Subcutaneous abdominal adipose tissue (tissue), 5 donors: ENCODE measurements at regions not wholly inside any gene's neighbourhood (a gene's known extent, or its start where the extent isn't known, plus 50 kb on each side); places are given as distances from the start of the nearest gene placed in this dataset.

Source experiments
- H3K27ac ChIP-seq: one replicate; pipeline ENCODE4 v1.7.0; 2013; ENCODE audit warnings: low read depth, mild to moderate bottlenecking, inconsistent platforms, low read length, moderate library complexity
- H3K27me3 ChIP-seq, 5 donors: one replicate each; pipeline ENCODE4 v1.7.0; 2013; ENCODE audit warnings: low read length in 5 of 5, inconsistent platforms in 1 of 5; ENCODE audit not compliant: control insufficient read depth in 5 of 5, insufficient read depth in 4 of 5
- H3K36me3 ChIP-seq, 5 donors: one replicate each; pipeline ENCODE4 v1.7.0; 2013; ENCODE audit warnings: low read length in 5 of 5; ENCODE audit not compliant: control insufficient read depth in 5 of 5, insufficient read depth in 5 of 5
- H3K4me1 ChIP-seq, 5 donors: one replicate each; pipeline ENCODE4 v1.7.0; 2013; ENCODE audit warnings: low read length in 5 of 5, mild to moderate bottlenecking in 3 of 5, moderate library complexity in 1 of 5; ENCODE audit not compliant: control insufficient read depth in 5 of 5, insufficient read depth in 5 of 5
- H3K4me3 ChIP-seq, 5 donors: one replicate each; pipeline ENCODE4 v1.7.0; 2013; ENCODE audit warnings: low read length in 5 of 5, low read depth in 1 of 5
- H3K9ac ChIP-seq, 5 donors: one replicate each; pipeline ENCODE4 v1.7.0; 2013; ENCODE audit warnings: low read length in 5 of 5, mild to moderate bottlenecking in 4 of 5, moderate library complexity in 3 of 5
- H3K9me3 ChIP-seq, 5 donors: one replicate each; pipeline ENCODE4 v1.7.0; 2013; ENCODE audit warnings: low read length in 5 of 5; ENCODE audit not compliant: control insufficient read depth in 5 of 5
- donor health status: healthy.
- donor health status: healthy.
- donor health status: healthy.
- donor health status: healthy.
- donor health status: healthy.

DNA sequence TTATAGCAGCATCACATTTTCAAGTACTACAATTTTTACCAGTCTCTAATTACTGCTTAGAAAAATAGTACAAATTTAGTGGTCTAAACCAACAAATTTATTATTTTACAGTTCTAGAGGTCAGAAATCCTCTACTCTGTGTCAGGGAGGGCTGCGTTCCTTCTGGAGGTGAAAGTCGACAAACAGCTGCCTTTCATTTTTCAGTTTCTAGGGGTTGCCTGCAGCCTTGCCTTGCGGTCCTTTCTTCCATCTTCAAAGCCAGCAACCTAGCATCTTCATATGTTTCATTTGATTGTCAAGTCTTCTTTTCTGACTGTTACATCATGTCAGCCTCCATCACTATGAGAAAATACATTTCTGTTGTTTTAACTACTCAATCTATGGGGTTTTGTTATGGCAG is 1022.1 kb downstream of the CDH18 start:
- Histone ChIP-seq H3K36me3 (no peaks in the 10 kb centered on the region), H3K27ac (no peak overlapping the region), H3K27me3 (no peaks in the 10 kb centered on the region), H3K4me1 (no peaks in the 10 kb centered on the region), H3K4me3 (no peak overlapping the region), H3K9ac (no peak overlapping the region), H3K9me3 (no peaks in the 10 kb centered on the region)

- no peak overlapping the region for H3K27ac ChIP-seq
- no peaks in the 10 kb centered on the region for H3K36me3 ChIP-seq
- H3K9ac ChIP-seq, result no peak overlapping the region
- H3K4me3 ChIP-seq, result no peak overlapping the region
- no peaks in the 10 kb centered on the region for H3K4me1 ChIP-seq
- H3K27me3 ChIP-seq, result no peaks in the 10 kb centered on the region
- H3K9me3 ChIP-seq, result no peaks in the 10 kb centered on the region
Measured at GRCh38 chr5:18967637-18968036, 1020.4 kb downstream of the CDH18 start.

- Histone ChIP-seq H3K9me3 (no peaks in the 10 kb centered on the region), H3K4me3 (no peak overlapping the region), H3K27ac (no peak overlapping the region), H3K36me3 (no peaks in the 10 kb centered on the region), H3K9ac (no peak overlapping the region), H3K4me1 (no peaks in the 10 kb centered on the region), H3K27me3 (no peaks in the 10 kb centered on the region)
Measured at GRCh38 chr5:18968966-18969365, 1019.0 kb downstream of the CDH18 start.

DNA sequence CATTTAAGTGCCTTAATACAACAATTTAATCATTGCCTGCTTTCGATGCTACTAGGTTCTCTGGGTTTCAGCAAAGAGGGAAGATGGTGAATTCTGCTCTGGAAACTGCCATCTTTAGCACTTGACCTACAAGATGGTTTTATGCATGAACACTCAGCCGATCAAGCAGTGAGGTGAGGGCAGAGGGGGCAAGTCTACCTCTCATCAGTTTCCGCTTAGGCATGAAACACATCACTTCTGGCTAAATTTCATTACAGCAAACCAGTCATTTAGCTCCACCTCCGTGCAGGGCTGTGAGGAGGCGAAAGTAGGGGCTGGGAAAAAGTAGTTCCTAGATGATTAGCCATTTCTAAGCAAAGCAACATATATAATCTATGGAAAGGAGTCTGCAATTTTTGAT is 1018.0 kb downstream of the CDH18 start:
- no peaks in the 10 kb centered on the region for H3K36me3 ChIP-seq
- no peak overlapping the region for H3K4me3 ChIP-seq
- H3K27ac ChIP-seq, result no peak overlapping the region
- no peaks in the 10 kb centered on the region for H3K9me3 ChIP-seq
- no peaks in the 10 kb centered on the region for H3K27me3 ChIP-seq
- no peaks in the 10 kb centered on the region for H3K4me1 ChIP-seq
- no peak overlapping the region for H3K9ac ChIP-seq

GRCh38 chr5:18972177-18972576 is 1015.8 kb downstream of the CDH18 start:
- Histone ChIP-seq H3K4me1 (no peaks in the 10 kb centered on the region), H3K4me3 (no peak overlapping the region), H3K27me3 (no peaks in the 10 kb centered on the region), H3K9me3 (no peaks in the 10 kb centered on the region), H3K27ac (no peak overlapping the region), H3K36me3 (no peaks in the 10 kb centered on the region), H3K9ac (no peak overlapping the region)

- no peak overlapping the region for H3K4me3 ChIP-seq
- H3K9me3 ChIP-seq, result no peaks in the 10 kb centered on the region
- no peak overlapping the region for H3K9ac ChIP-seq
- H3K4me1 ChIP-seq, result no peaks in the 10 kb centered on the region
- no peaks in the 10 kb centered on the region for H3K36me3 ChIP-seq
- no peaks in the 10 kb centered on the region for H3K27me3 ChIP-seq
- H3K27ac ChIP-seq, result no peak overlapping the region
Measured at GRCh38 chr5:18975624-18976023, 1012.4 kb downstream of the CDH18 start.

GRCh38 chr5:18977880-18978279 is 1010.1 kb downstream of the CDH18 start:
- Histone ChIP-seq H3K27me3 (no peaks in the 10 kb centered on the region), H3K36me3 (no peaks in the 10 kb centered on the region), H3K4me1 (no peaks in the 10 kb centered on the region), H3K4me3 (no peak overlapping the region), H3K27ac (no peak overlapping the region), H3K9ac (no peak overlapping the region), H3K9me3 (peaks cover 0 to 6% (median 0%) of the 10 kb centered on the region in 5 donors)

DNA sequence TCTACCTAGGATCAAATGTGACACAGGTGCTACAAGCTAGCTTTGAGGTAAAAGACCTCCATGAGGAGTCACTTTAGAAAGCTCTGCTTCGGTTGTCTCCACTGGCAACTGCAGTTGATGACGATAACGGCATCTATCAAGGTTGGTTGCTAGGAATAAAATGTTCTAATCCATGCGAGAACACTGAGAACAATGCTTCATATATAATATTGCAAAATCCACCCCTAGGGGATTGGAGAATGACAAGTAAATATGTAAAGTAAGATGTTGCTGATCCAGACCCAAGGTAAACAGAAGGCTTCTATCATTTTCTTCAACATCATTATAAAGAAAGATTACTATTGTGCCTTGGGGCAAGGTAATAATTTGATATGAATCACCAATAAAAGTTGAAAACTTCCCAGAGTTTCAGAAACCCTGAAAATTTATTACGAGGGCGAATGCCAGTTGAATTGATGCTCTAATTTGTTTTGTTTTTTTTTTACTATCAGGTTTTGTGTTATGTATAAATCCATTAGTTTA is 1003.4 kb downstream of the CDH18 start:
- Histone ChIP-seq H3K9ac (no peak overlapping the region), H3K4me3 (no peak overlapping the region), H3K36me3 (no peaks in the 10 kb centered on the region), H3K27me3 (no peaks in the 10 kb centered on the region), H3K27ac (no peak overlapping the region), H3K9me3 (peaks cover 0 to 8% (median 2%) of the 10 kb centered on the region in 5 donors), H3K4me1 (no peaks in the 10 kb centered on the region)

DNA sequence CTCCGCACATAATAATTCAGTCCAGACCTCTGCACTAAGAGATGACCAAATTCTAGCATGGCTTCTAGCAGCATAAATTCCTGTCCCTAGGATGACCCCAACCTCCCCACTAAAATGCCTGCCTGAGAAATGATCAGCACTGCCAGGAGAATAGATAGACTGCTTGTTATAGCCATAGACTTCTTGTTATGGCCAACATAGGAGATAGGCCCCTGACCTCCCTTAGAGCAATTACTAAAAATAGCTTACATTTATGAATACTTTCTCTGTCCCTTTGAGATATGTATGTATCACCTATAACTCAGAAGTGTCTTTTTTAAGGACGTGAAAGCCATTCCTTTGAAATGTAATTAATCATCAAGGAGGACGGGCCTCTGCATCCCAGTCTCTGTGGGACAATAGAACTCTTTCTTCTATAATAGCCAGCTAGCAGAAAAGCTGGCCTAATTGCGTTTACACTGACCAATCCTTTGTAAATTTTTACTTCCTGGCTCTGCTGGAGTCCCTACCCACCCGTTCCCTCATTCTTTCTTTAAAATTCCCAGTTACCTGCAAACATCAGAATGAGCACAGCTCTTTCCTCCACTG is 1002.7 kb downstream of the CDH18 start:
- no peaks in the 10 kb centered on the region for H3K4me1 ChIP-seq
- no peaks in the 10 kb centered on the region for H3K27me3 ChIP-seq
- no peak overlapping the region for H3K9ac ChIP-seq
- no peak overlapping the region for H3K4me3 ChIP-seq
- H3K9me3 ChIP-seq, result peaks cover 0 to 8% (median 2%) of the 10 kb centered on the region in 5 donors
- no peaks in the 10 kb centered on the region for H3K36me3 ChIP-seq
- H3K27ac ChIP-seq, result no peak overlapping the region

- Histone ChIP-seq H3K4me1 (no peaks in the 10 kb centered on the region), H3K4me3 (no peak overlapping the region), H3K9me3 (peaks cover 0 to 8% (median 2%) of the 10 kb centered on the region in 5 donors)
Measured at GRCh38 chr5:18987101-18987500, 1000.9 kb downstream of the CDH18 start.

More at GRCh38 chr5:18987101-18987500, 1000.9 kb downstream of the CDH18 start:
- Histone ChIP-seq H3K36me3 (no peaks in the 10 kb centered on the region), H3K27me3 (no peaks in the 10 kb centered on the region), H3K9ac (no peak overlapping the region), H3K27ac (no peak overlapping the region)
